GM19452 (cell line): ENCODE measurements at regions not wholly inside any gene's neighbourhood (a gene's known extent, or its start where the extent isn't known, plus 50 kb on each side); places are given as distances from the start of the nearest gene placed in this dataset.
"Not testable (repeated sequence)": the region's sequence is repeated elsewhere in the genome, so short reads cannot be mapped to it uniquely, and the experiment has no call there.

Experiments
- ATAC-seq: cut with Tn5 transposase; IDR thresholded peaks from one replicate; pipeline ENCODE4 v1.9.1; 2021; ENCODE audit not compliant: unreplicated experiment

DNA sequence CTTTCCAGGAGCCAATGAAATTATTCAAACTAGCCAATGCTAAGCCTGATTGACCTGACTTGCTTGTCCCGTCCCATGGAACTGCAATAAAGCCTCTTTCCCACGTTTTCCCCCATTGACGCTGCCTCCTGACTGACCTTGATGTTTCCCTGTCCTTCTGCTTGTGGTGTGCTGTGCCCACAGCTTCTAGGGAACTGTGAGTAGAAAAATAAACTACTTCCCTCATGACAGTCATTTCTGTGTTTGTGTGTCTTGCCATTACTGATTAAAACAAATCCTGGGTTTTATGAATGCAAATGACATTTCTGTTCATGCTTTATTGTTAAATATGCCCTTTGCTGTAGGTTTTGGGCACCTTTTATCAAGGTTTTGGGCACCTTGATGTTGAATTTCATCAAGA, 91.3 kb upstream of the ABI1 start:
- no peak for ATAC-seq

DNA sequence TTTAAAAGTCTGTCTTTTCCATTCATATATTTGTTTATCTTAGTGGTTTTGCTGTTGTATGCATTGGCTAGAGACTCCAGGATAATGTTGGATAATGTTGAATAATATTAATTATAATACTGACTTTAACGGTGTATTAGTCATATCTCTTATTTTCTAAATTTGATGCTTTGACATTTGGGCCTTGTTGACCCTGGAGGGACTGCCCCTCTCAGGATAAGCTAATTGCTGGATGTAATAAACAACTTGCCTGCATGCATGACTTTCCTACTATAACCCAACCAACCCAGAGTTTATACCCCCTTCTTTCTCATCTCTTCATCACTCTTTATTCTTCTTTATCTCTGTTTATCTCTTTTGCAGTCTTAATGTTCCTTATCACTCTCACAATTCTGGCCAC, 90.9 kb upstream of the ABI1 start:
- ATAC-seq, result no peak

DNA sequence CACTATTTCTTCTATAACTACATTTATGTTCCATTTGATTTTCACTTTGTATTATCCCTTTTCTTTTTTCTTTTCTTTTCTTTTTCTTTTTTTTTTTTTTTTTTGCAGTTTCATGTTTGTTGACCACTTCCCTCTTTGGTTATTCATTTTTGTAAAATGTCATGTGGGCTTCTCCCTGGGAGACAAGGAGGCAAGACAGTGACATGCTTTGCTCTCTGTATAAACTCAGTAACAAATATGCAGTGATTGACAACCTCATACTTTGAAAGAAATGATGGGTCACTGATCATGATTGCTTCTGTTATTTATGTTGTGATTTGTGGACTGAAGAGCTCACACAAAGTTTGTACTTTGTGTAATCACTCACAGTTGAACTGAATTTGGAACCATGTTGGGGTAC, 90.2 kb upstream of the ABI1 start:
- no peak for ATAC-seq

DNA sequence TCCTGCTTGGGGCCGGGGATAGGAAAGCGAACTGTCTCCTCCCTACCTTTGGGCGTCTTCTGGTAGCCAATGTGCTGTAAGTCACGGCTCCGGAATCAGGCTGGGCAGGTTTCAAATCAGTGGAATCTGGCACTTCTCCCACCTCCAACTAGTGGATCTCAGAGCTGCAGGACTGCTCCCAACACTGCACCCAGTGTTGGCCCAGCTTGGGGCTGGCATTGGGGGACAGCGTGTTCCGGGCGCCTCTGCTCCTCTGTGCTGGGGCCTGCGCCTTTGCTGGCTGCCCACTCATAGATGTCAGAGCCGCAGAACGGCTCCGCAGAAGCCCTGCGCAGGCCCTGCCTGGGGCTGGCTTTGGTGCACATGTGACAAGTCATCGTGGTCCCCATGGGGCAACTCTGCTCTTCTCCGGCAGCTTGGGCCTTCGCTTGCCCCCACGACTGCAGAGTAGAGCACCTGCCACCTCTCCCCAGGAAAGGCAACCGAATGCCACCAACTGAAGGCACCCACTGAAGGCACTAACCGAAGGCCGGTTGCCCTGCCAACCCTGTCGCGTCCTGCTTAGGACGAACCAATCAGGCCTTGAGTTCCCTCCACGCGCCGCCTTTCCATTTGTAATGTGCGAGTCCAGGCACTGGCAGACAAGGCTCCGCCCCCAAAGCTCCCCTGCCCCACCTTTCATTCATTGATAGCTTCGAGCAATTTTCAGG, 85.5 kb upstream of the ABI1 start:
- no peak for ATAC-seq

DNA sequence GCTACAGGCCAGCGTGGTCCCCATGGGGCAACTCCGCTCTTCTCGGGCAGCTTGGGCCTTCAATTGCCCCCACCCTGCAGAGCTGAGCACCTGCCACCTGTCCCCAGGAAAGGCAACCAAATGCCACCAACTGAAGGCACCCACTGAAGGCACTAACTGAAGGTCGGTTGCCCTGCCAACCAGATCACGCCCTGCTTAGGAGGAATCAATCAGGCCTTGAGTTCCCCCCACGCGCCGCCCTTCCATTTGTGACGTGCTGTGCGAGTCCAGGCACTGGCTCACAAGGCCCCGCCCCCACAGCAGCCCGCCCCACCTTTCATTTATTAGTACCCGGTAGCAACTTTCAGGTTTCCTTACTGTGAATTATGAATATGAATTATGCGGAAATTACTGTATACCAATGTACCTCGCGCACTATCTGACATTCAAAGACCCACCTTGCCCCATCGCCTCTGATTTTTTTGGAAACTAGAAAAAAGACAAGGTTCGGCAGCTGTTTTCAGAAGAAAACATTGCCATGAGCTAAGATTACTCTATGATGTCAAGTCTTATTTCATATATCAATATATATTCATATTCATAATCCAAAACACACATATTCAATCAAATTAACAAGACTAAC, 83.6 kb upstream of the ABI1 start:
- no peak for ATAC-seq

DNA sequence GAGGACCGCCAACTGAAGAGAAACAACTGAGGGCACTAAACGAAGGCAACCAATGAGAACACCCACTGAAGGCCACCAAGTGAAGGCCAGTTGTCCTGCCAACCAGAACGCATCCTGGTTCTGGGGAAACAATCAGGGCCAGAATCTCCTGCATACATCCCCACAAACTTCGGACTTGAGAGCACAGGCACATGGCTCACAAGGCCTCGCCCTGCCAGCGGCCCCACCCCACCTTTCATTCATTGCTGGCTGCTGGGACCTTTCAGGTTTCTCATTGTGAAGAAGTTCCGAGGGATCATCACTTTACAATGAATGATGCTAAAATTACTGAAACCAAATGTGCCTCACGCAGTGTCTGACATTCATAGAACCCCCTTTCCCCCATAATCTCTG, 79.2 kb upstream of the ABI1 start:
- ATAC-seq, result no peak

DNA sequence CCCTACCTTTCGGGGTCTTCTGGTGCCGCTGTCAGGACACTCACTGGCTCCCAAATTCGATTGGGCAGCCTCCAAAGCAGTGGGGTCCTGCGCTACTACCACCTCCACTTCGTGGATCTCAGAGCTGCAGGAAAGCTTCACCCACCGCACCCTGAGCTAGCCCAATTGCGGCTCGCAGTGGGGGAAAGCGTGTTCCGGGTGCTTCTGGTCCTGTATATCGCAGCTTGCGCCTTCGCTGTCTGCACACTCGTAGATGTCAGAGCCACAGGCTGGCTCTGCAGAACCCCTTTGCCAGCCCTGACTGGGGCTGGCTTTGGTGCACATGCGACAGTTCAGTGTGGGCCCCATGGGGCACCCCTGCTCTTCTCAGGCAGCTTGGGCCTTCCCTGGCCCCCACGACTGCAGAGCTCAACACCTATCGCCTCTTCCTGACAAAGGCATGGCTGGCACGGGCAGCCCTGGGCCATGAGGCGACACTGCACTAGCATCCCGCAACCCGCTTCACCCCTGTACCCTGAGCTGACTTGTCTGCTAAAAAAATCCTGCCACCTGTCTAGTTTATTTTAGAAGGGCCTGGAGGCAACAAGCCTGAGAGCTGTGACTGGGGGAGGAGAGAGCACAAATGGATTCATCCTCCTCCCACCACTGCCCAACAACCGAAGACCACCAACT, 78.7 kb upstream of the ABI1 start:
- ATAC-seq, result no peak

DNA sequence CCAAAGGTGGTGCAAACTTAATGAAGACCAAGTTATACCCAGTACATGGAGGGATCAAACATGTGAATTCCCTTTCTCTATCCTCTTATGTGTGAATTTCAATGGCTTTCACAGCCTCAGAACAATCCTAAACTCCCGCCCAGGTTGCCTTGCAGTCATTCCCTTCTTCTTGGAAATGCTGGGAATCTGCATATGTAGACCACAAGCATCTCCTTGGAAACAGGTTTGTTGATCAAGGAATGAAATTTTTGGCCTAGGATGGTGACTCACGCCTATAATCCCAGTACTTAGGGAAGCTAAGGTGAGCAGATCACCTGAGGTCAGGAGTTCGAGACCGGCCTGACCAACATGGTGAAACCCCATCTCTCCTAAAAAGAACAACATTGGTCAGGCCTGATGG, 77.8 kb upstream of the ABI1 start:
- ATAC-seq, result no peak

DNA sequence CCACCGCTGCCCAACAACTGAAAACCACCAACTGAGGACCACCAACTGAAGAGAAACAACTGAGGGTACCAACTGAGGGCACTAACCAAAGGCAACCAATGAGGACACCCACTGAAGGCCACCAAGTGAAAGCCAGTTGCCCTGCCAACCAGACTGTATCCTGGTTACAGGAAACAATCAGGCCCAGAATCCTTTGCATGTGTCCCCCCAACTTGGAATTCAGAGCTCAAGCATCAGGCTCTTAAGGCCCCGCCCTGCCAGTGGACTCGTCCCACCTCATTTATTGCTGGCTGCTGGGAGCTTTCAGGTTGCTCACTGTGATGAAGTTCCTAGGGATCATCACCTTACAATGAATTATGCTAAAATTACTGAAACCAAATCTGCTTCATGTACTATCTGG, 76.6 kb upstream of the ABI1 start:
- ATAC-seq, result no peak

DNA sequence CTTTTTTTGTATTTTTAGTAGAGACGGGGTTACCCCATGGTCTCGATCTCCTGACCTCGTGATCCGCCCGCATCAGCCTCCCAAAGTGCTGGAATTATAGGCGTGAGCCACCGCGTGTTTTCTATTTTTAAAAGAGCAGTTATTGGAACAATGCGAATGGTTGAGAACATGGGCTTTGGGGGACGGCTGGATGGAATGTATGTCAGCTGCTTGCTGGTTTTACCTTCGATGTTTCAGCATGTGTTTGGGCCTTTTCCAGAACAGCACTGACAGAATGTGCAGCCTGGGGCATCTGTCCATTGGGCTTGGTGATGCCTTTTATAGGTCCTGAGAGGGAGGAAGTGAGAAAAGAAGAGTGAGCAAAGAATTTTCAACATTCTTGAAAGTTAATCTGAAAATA, 73.4 kb upstream of the ABI1 start:
- ATAC-seq, result not testable (repeated sequence)

DNA sequence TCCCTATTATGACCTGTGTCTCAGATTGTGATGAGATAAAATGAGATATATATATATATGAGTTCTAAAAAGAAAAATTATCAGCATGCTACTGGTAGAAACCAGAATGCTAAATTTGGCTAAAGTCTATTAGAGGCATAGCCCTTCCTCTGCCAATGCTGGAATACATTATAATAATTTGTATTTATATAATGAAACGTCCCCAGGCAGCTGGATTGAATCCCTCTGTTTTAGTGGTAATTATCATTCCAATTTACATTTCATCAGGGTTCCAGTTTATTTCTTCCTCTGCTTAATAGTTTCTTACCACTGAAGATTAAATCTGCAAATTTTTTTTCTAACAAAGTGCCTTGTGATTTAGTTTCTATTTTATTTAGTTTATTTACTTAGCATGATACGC, 71.8 kb upstream of the ABI1 start:
- no peak for ATAC-seq

DNA sequence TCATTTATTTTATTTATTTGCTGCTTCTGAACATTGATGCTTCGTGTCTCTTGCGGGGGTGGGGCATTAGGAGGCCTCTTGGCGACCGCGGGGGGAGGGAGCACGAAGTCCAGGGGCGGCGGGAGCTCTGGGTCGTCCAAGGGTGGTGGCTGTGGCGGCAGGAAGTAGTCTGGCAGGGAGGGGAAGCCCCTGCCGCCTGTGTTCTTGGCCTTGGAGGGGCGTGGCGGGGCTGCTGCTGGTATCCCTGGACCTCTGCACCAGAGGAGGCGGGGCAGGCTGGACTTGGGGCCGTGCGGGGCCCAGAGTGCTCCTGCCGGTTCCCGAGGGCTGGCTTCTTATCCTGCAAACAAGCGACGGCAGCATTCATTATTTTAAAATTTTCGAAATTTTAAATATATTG, 70.5 kb upstream of the ABI1 start:
- ATAC-seq, result peak; percentile 99

DNA sequence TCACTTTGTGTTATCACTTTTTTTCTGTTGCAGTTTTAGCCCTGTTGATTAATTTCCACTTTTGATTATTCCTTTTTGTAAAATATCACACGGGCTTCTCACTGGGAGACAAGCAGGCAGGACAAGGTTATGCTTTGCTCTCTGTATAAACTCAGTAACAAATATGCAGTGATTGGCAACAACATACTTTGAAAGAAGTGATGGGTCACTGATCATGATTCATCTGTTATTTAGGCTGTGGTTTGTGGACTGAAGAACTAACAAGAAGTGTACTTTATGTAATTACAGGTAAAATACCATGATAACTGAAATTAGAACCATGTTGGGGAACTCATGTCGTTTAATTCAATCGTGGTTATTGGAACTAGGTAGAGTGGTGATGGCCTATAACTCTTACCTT, 62.1 kb upstream of the ABI1 start:
- not testable (repeated sequence) for ATAC-seq

DNA sequence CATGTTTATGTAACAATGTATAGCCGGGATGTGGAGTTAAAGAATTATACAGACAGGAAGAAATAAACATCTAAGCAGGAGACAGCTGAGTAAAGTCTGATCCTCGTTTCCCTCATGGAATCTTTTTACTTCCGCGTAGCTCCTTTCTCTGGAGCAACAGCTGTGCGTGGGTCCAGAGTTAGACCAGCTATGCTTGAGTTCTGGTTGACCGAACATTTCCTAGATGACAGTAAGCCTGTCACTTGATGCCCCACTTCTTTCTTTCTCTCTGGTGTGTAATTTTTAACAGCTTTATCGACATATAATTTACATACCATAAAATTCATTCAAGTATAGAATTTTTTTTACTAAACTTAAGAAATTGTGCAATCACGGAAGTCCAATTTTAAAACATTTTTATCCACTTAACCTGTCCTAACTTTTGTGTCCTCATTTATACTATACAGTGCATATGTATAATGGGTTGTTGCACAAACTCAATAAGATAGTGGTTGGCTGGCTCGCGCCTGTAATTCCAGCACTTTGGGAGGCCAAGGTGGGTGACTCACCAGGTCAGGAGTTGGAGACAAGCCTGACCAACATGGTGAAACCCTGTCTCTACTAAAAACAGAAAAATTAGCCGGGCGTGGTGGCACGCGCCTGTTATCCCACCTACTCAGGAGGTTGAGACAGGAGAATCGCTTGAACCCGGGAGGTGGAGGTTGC, 58.5 kb upstream of the ABI1 start:
- ATAC-seq, result not testable (repeated sequence)

DNA sequence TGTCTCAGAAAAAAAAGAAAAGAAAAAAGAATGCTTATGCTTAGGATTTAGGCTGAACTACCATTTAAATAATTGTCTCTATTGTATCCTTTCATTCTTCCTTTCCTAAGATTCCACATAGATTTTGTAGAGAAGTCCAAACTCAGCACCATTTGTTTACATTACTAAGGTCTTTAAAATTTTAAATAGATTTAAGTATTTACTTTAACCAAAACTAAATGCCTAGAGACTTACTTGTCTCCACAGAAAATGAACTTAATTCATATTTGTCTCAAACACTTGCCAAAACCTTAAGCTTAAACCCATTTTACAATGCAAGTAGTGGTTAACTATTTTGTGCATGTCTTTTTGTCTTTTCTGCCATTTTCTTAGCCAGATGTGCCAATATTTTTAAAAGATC, 54.1 kb upstream of the ABI1 start:
- no peak for ATAC-seq

DNA sequence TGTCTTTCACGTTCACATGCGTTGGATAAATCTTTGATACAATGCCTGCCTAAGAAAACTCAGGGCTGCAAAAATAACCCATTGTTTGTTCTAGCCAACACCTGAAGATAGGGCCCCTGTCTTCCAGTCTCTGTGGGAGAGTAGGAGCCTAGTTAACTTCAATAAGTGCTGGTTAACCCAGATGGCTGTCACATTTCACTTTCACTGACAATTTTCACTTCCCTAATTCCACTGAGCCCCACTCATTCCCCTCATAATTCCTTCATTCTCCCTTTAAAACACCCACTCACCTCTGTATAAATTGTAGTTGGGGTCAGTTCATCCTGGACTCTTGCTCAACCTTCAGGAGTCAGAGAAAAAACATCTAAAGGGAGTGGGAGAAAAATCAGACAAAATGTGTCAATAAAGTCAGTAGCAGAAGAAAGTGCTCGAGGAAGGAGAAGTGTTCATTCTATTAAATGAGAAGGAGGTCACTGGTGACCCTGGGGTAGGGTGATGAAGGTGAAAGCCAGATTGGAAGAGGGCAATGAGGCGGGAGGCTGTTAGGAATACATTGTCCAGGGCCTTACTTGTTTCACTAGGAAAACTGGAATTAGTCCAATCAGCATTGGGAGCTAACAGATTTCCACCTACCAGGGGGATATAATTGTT, 51.2 kb upstream of the ABI1 start:
- no peak for ATAC-seq
